Right atrium auricular region (tissue), 2 donors: ENCODE measurements at regions not wholly inside any gene's neighbourhood (a gene's known extent, or its start where the extent isn't known, plus 50 kb on each side); places are given as distances from the start of the nearest gene placed in this dataset.

Experiments
- DNase-seq: peaks from one replicate; pipeline ENCODE4 v3.0.0-alpha.2; 2019; ENCODE audit warnings: low spot score
- H3K27ac ChIP-seq, 2 donors: fragments of 200-600 bp; sonication (generic); 1 replicate in 1 of 2; 2 replicates in 1 of 2; pipeline ENCODE4 v1.5.1; 2016 to 2019
- H3K27me3 ChIP-seq, 2 donors: fragments of 200-600 bp; sonication (generic); one replicate each; pipeline versions ENCODE4 v1.5.1 to v1.6.0; 2017 to 2019
- H3K36me3 ChIP-seq: fragments of 200-600 bp; sonication (generic); one replicate; pipeline ENCODE4 v1.5.1; 2016
- H3K4me1 ChIP-seq, 2 donors: fragments of 200-600 bp; sonication (generic); one replicate each; pipeline versions ENCODE4 v1.5.1 to v1.6.0; 2017 to 2019
- H3K4me3 ChIP-seq, 2 donors: fragments of 200-600 bp; sonication (generic); 1 replicate in 1 of 2; 2 replicates in 1 of 2; pipeline ENCODE4 v1.5.1; 2017 to 2019; ENCODE audit warnings: mild to moderate bottlenecking in 1 of 2, moderate library complexity in 1 of 2
- H3K9me3 ChIP-seq, 2 donors: fragments of 200-600 bp; sonication (generic); one replicate each; pipeline ENCODE4 v1.5.1; 2019
- CTCF ChIP-seq, 2 donors: fragments of 200-600 bp; sonication (generic); IDR thresholded peaks; one replicate each; pipeline ENCODE4 v1.5.1; 2019; ENCODE audit warnings: antibody characterized with exemption in 2 of 2

GRCh38 chr4:110799211-110799610, 176.3 kb upstream of the PITX2 start:
- TF ChIP-seq CTCF (IDR thresholded peaks at IDR 0.05), result no peak
- H3K9me3 ChIP-seq, result no peaks in the 10 kb centered on the region
- no peaks in the 10 kb centered on the region for H3K27me3 ChIP-seq
- no peaks in the 10 kb centered on the region for H3K36me3 ChIP-seq
- no peak overlapping the region for H3K27ac ChIP-seq
- H3K4me3 ChIP-seq, result no peak overlapping the region
- no peak for DNase-seq
- no peaks in the 10 kb centered on the region for H3K4me1 ChIP-seq

GRCh38 chr4:110801591-110801990, 178.7 kb upstream of the PITX2 start:
- Histone ChIP-seq H3K9me3 (no peaks in the 10 kb centered on the region), H3K27me3 (no peaks in the 10 kb centered on the region), H3K27ac (no peak overlapping the region), H3K36me3 (no peaks in the 10 kb centered on the region), H3K4me3 (no peak overlapping the region), H3K4me1 (no peaks in the 10 kb centered on the region)
- TF ChIP-seq CTCF (IDR thresholded peaks at IDR 0.05), result no peak
- DNase-seq, result no peak

GRCh38 chr4:110808351-110808878, 185.5 kb upstream of the PITX2 start:
- no peaks in the 10 kb centered on the region for H3K27me3 ChIP-seq
- no peak overlapping the region for H3K4me3 ChIP-seq
- H3K4me1 ChIP-seq, result no peaks in the 10 kb centered on the region
- no peaks in the 10 kb centered on the region for H3K36me3 ChIP-seq
- H3K27ac ChIP-seq, result no peak overlapping the region
- no peak for DNase-seq
- H3K9me3 ChIP-seq, result peaks cover 0 to 3% of the 10 kb centered on the region in 2 donors
- TF ChIP-seq CTCF (IDR thresholded peaks at IDR 0.05), result no peak

GRCh38 chr4:110815950-110816349, 193.1 kb upstream of the PITX2 start:
- DNase-seq, result no peak
- TF ChIP-seq CTCF (IDR thresholded peaks at IDR 0.05), result no peak
- Histone ChIP-seq H3K4me1 (no peaks in the 10 kb centered on the region), H3K27me3 (no peaks in the 10 kb centered on the region), H3K36me3 (no peaks in the 10 kb centered on the region), H3K27ac (no peak overlapping the region), H3K4me3 (no peak overlapping the region), H3K9me3 (peaks cover 0 to 1% of the 10 kb centered on the region in 2 donors)

- Histone ChIP-seq H3K27me3 (no peaks in the 10 kb centered on the region), H3K36me3 (no peaks in the 10 kb centered on the region), H3K9me3 (no peaks in the 10 kb centered on the region), H3K4me3 (no peak overlapping the region), H3K4me1 (no peaks in the 10 kb centered on the region), H3K27ac (no peak overlapping the region)
- no peak for DNase-seq
- no peak for TF ChIP-seq CTCF (IDR thresholded peaks at IDR 0.05)
Measured at GRCh38 chr4:110816367-110816766, 193.5 kb upstream of the PITX2 start.

GRCh38 chr4:110821186-110821585, 198.3 kb upstream of the PITX2 start:
- no peaks in the 10 kb centered on the region for H3K36me3 ChIP-seq
- DNase-seq, result no peak
- TF ChIP-seq CTCF (IDR thresholded peaks at IDR 0.05), result no peak
- no peaks in the 10 kb centered on the region for H3K9me3 ChIP-seq
- no peaks in the 10 kb centered on the region for H3K27me3 ChIP-seq
- no peaks in the 10 kb centered on the region for H3K4me1 ChIP-seq
- no peak overlapping the region for H3K4me3 ChIP-seq
- H3K27ac ChIP-seq, result no peak overlapping the region
